ENCODE measurements at regions not wholly inside any gene's neighbourhood (a gene's known extent, or its start where the extent isn't known, plus 50 kb on each side); places are given as distances from the start of the nearest gene placed in this dataset.

GRCh38 chr2:145339646-145340045, 819.7 kb upstream of the ZEB2 start:
- TF ChIP-seq CTCF (IDR thresholded peaks at IDR 0.05 in 2 of 3, conservative IDR thresholded peaks at IDR 0.05 in 1 of 3; ENCODE audit: borderline replicate concordance in 1 of 3, insufficient read depth in 1 of 3, low read depth in 2 of 3, low read length in 2 of 3) (no peak), EZH2phosphoT487 (IDR thresholded peaks at IDR 0.05; ENCODE audit: borderline replicate concordance) (no peak), POLR2A (IDR thresholded peaks at IDR 0.05; ENCODE audit: borderline replicate concordance, extremely low read depth, insufficient read depth, insufficient read length) (no peak), SP1 (IDR thresholded peaks at IDR 0.05; ENCODE audit: low read depth) (no peak), ZBTB33 (IDR thresholded peaks at IDR 0.05; ENCODE audit: extremely low read depth, insufficient replicate concordance, low read length) (no peak), POLR2AphosphoS5 (IDR thresholded peaks at IDR 0.05; ENCODE audit: low read depth, low read length) (no peak), CBX3 (IDR thresholded peaks at IDR 0.05; ENCODE audit: low read depth) (no peak), EGR1 (IDR thresholded peaks at IDR 0.05; ENCODE audit: low read depth) (no peak), EZH2 (IDR thresholded peaks at IDR 0.05) (no peak), ZFX (IDR thresholded peaks at IDR 0.05) (no peak), CEBPB (IDR thresholded peaks at IDR 0.05; ENCODE audit: low read depth) (no peak)
